IPS DF 19.7 (cell line): ENCODE measurements at regions not wholly inside any gene's neighbourhood (a gene's known extent, or its start where the extent isn't known, plus 50 kb on each side); places are given as distances from the start of the nearest gene placed in this dataset.

Experiments
- DNase-seq: peaks from one replicate; pipeline ENCODE4 v3.0.0-alpha.2; 2013; ENCODE audit warnings: low read depth, low spot score

GRCh38 chr20:37598575-37599342 lies 71.1 kb upstream of the BLCAP start:
- no peak for DNase-seq

GRCh38 chr20:37598100-37598543 lies 70.4 kb upstream of the BLCAP start:
- DNase-seq = no peak

GRCh38 chr20:37596890-37597536 lies 69.3 kb upstream of the BLCAP start:
- DNase-seq = no peak

- DNase-seq = no peak
These were observed 68.5 kb upstream of the BLCAP start for GRCh38 chr20:37596168-37596567.

- DNase-seq = no peak
These were observed 66.0 kb upstream of the BLCAP start for GRCh38 chr20:37593710-37594109.

DNA sequence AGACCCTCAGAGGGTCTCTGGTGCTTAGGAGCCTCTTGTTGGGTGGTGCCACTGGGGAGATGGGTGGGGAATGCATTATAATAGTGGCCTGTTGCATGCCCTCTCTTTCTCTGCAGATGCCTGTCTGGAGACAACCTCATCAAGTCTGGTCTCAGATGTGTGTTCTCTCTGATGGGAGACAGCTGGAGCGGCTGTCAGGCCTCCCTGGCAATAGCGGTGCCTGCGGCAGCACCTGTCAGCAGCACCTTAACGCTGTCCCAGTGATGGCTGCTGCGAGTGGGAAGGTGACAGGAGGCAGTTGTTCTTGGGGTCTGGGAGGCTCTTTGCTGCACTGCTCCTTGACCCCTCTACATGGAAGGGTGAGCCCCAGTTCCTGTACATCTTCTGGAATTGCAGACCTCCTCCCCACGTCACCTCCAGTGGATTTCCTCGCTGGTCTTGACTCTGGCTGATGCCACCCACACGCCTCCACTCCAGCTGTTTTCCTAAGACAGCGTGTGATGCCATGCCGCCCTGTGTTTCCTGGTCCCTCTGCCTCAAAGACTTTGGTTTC lies 63.3 kb upstream of the BLCAP start:
- DNase-seq = no peak

GRCh38 chr20:37586078-37586477 lies 58.4 kb upstream of the BLCAP start:
- no peak for DNase-seq

DNA sequence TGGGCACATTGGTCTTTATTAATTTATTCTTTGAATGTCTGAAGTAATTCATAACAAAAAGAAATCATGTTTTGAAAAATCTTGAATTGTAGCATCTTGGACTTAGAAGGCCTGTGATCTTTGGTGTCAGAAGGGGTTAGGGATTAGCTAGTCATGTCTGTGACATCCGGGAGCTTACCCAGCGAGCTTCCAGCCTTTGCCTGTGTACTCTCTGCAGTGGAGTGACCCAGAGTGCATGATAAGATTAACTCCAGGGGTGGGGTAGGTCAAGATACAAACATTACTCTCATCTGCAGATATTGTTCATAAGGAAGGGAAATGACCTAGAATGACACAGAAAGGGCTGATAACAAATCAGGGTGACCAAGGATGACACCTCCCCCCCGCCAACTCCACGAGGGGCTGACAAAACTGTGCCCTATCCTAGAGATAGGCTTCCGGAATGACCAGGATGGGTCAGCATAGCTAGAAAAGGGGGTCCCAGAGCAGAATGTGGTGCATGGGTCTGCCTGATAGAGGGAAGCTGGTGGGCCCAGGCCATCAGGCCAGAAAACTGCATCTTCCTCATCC lies 56.6 kb upstream of the BLCAP start:
- no peak for DNase-seq

DNA sequence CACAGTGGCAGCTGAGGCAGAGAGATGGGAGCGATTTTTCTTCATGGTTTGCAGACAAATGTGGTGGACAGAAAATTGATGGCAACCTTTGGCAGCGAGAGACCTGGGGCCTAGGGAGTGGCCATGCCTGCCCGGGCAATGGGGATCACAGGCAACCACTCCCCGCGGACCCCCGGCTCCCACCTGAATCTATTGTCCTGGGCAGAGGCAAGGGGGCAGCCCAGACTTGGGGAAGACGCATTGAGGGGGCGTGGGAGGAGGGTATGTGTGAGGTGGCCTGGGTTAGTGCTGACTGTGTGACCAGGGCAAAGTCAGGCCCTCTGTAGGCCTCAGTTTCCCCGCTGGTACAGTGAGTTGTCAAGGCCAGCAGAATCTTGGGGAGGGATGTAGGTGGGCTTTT lies 53.6 kb upstream of the BLCAP start:
- no peak for DNase-seq

- no peak for DNase-seq
These were observed 52.4 kb upstream of the BLCAP start for GRCh38 chr20:37580069-37580468.

DNA sequence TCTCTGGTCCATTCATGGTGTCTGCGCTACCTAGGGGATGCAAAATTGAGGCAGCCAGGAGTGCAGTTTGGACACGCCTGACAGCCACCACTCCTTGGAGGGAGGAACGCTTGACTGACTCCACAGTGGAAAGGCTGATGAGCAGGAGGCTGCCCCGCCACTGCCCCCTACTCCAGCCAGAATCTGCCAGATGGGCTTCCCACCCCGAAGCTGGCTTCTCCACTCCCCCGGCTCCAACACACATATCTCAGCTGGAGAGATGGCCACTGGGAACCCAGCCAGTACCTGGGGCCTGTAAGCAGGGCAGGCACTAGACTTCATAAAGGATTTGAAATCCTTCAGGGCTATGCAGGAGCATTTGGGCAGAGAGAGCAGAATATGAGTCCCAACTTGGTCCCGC lies 51.4 kb upstream of the BLCAP start:
- DNase-seq = no peak

DNA sequence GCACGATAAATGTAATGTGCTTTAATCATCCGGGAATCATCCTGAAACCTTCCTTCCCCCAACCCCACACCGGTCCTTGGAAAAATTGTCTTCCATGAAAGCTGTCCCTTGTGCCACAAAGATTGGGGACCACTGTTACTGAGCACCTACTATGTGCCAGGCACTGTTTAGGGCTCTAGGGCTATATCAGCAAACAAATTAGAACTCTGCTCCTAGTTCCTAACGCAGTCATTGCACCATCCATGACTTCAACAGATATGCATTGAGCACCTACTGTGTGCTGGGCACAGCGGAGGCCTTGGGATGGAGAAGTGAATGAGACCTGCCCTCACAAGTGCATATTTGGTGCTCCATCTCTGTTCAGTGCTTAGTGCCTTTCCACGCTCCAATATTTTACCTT lies 50.3 kb upstream of the BLCAP start:
- DNase-seq = no peak
